ENCODE measurements at regions not wholly inside any gene's neighbourhood (a gene's known extent, or its start where the extent isn't known, plus 50 kb on each side); places are given as distances from the start of the nearest gene placed in this dataset.

- TF ChIP-seq ZNF462 (CRISPR knock-in tag; IDR thresholded peaks at IDR 0.05): no peak
- no peak for TF ChIP-seq ZNF114 (CRISPR knock-in tag; IDR thresholded peaks at IDR 0.05)
- no peak for TF ChIP-seq CREB1 (CRISPR knock-in tag; IDR thresholded peaks at IDR 0.05; ENCODE audit: low read depth)
- TF ChIP-seq POLR2AphosphoS5 (IDR thresholded peaks at IDR 0.05; ENCODE audit: low read depth): no peak
- TF ChIP-seq, protein P1, sequence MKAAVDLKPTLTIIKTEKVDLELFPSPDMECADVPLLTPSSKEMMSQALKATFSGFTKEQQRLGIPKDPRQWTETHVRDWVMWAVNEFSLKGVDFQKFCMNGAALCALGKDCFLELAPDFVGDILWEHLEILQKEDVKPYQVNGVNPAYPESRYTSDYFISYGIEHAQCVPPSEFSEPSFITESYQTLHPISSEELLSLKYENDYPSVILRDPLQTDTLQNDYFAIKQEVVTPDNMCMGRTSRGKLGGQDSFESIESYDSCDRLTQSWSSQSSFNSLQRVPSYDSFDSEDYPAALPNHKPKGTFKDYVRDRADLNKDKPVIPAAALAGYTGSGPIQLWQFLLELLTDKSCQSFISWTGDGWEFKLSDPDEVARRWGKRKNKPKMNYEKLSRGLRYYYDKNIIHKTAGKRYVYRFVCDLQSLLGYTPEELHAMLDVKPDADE (IDR thresholded peaks at IDR 0.05): no peak
- no peak for TF ChIP-seq JUNB (IDR thresholded peaks at IDR 0.05; ENCODE audit: unreplicated experiment)
- TF ChIP-seq STAT1 (IDR thresholded peaks at IDR 0.05; ENCODE audit: unreplicated experiment): no peak
Observed at GRCh38 chr7:18243731-18244130, 216.1 kb upstream of the PRPS1L1 start (continued).

DNA sequence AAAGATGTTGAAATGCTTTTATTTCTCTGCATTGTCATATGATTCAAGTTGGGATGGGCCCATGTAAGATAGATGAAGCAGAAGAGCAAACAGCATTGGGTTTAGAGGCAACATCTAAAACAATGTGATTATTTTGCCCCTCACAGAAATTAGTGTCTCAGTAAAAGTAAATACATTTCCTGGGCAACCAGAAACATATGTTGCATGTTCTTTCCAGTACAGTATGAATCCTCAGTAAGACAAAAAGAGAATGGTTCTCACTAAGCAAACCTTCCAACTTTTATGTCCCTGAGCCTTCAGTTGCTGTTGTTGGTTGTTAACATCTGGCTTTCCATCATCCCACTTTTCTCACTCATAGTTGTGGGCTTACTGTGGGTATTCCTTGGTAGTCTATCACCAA lies 222.5 kb upstream of the PRPS1L1 start:
- Mint-ChIP-seq H3K27ac (no peak overlapping the region), H3K27me3 (ENCODE audit: insufficient read depth, low read depth, poor library complexity) (peaks cover 1% of the 10 kb centered on the region), H3K9me3 (peaks cover 6% of the 10 kb centered on the region), H3K4me1 (no peaks in the 10 kb centered on the region), H3K36me3 (ENCODE audit: low read depth) (peaks cover 3% of the 10 kb centered on the region; the same call in 1 of the 3 replicates), H3K4me3 (no peak overlapping the region)
- H3K4me1 ChIP-seq (ENCODE audit: insufficient read depth): no peaks in the 10 kb centered on the region
- no peak overlapping the region for H3K4me2 ChIP-seq
- ATAC-seq: no peak
- H2AFZ ChIP-seq: no peak overlapping the region
- H3K79me2 ChIP-seq (replicated peaks; ENCODE audit: insufficient read depth): no peaks in the 10 kb centered on the region
- no peaks in the 10 kb centered on the region; the same call in 1 of the 2 replicates for H3K9me2 ChIP-seq (ENCODE audit: insufficient read depth)
- no peaks in the 10 kb centered on the region for H4K20me1 ChIP-seq (replicated peaks; ENCODE audit: insufficient read depth)
- no peak overlapping the region for H3K4me3 ChIP-seq
- no peak for TF ChIP-seq STAT1 (IDR thresholded peaks at IDR 0.05; ENCODE audit: unreplicated experiment)
- H3K36me3 ChIP-seq (ENCODE audit: insufficient read depth): no peaks in the 10 kb centered on the region
- DNase-seq (ENCODE audit: low spot score): no peak
- H3K27ac ChIP-seq (ENCODE audit: low read depth): no peak overlapping the region
- peaks cover 11% of the 10 kb centered on the region; the same call in 1 of the 2 replicates for H3K27me3 ChIP-seq (ENCODE audit: insufficient read depth)
- no peaks in the 10 kb centered on the region for H3F3A ChIP-seq (replicated peaks; ENCODE audit: low read depth)

Data from GM23338 (cell line).